ENCODE measurements at regions not wholly inside any gene's neighbourhood (a gene's known extent, or its start where the extent isn't known, plus 50 kb on each side); places are given as distances from the start of the nearest gene placed in this dataset.
A peak's percentile ranks its signal among the peaks of the same experiment; 100 is the strongest.

GRCh38 chr6:77373955-77374354, 89.3 kb downstream of the HTR1B start:
- ATAC-seq (ENCODE audit: insufficient number of reproducible peaks, low FRiP score, low read depth) (no peak), DNase-seq (ENCODE audit: low spot score) (no peak)
- Histone ChIP-seq H3K4me1 (ENCODE audit: control insufficient read depth in 1 of 2, low read depth in 2 of 2) (peaks cover 0 to 5% of the 10 kb centered on the region in 2 donors), H3K4me3 (no peak overlapping the region), H3K9me3 (no peaks in the 10 kb centered on the region), H3K36me3 (no peaks in the 10 kb centered on the region), H3K27me3 (replicated peaks; ENCODE audit: insufficient read depth) (no peaks in the 10 kb centered on the region), H3K27ac (no peak overlapping the region)
- no peak for TF ChIP-seq CTCF (IDR thresholded peaks at IDR 0.05)

- ATAC-seq (ENCODE audit: insufficient number of reproducible peaks, low FRiP score, low read depth), result no peak
- Histone ChIP-seq H3K27ac (no peak overlapping the region), H3K4me3 (no peak overlapping the region), H3K36me3 (no peaks in the 10 kb centered on the region), H3K4me1 (ENCODE audit: control insufficient read depth in 1 of 2, low read depth in 2 of 2) (peaks cover 0 to 18% of the 10 kb centered on the region in 2 donors), H3K27me3 (replicated peaks; ENCODE audit: insufficient read depth) (no peaks in the 10 kb centered on the region), H3K9me3 (no peaks in the 10 kb centered on the region)
- no peak for DNase-seq (ENCODE audit: low spot score)
- TF ChIP-seq CTCF (IDR thresholded peaks at IDR 0.05), result no peak
Measured at GRCh38 chr6:77371748-77372147, 91.5 kb downstream of the HTR1B start.

GRCh38 chr6:77368660-77369313, 94.5 kb downstream of the HTR1B start:
- no peak for TF ChIP-seq CTCF (IDR thresholded peaks at IDR 0.05)
- ATAC-seq (ENCODE audit: insufficient number of reproducible peaks, low FRiP score, low read depth) (peak; percentile 23), DNase-seq (ENCODE audit: low spot score) (no peak)
- no peaks in the 10 kb centered on the region for H3K27me3 ChIP-seq (replicated peaks; ENCODE audit: insufficient read depth)
- no peaks in the 10 kb centered on the region for H3K9me3 ChIP-seq
- H3K27ac ChIP-seq, result peak overlapping the region in 1 of 2 donors; percentile 36
- H3K4me3 ChIP-seq, result peak overlapping the region; percentile 68
- H3K4me1 ChIP-seq (ENCODE audit: control insufficient read depth in 1 of 2, low read depth in 2 of 2), result peaks cover 0 to 13% of the 10 kb centered on the region in 2 donors
- H3K36me3 ChIP-seq, result no peaks in the 10 kb centered on the region

- H3K27me3 ChIP-seq (replicated peaks; ENCODE audit: insufficient read depth), result no peaks in the 10 kb centered on the region
- TF ChIP-seq CTCF (IDR thresholded peaks at IDR 0.05), result no peak
- H3K4me1 ChIP-seq (ENCODE audit: control insufficient read depth in 1 of 2, low read depth in 2 of 2), result peaks cover 0 to 13% of the 10 kb centered on the region in 2 donors
- DNase-seq (ENCODE audit: low spot score) (no peak), ATAC-seq (ENCODE audit: insufficient number of reproducible peaks, low FRiP score, low read depth) (no peak)
- no peaks in the 10 kb centered on the region for H3K36me3 ChIP-seq
- no peak overlapping the region for H3K27ac ChIP-seq
- H3K9me3 ChIP-seq, result no peaks in the 10 kb centered on the region
- H3K4me3 ChIP-seq, result no peak overlapping the region
Measured at GRCh38 chr6:77366798-77367197, 96.5 kb downstream of the HTR1B start.

GRCh38 chr6:77363702-77364101, 99.6 kb downstream of the HTR1B start:
- H3K27me3 ChIP-seq (replicated peaks; ENCODE audit: insufficient read depth), result no peaks in the 10 kb centered on the region
- no peak for ATAC-seq (ENCODE audit: insufficient number of reproducible peaks, low FRiP score, low read depth)
- DNase-seq (ENCODE audit: low spot score), result no peak
- no peak for TF ChIP-seq CTCF (IDR thresholded peaks at IDR 0.05)
- H3K4me3 ChIP-seq, result no peak overlapping the region
- H3K27ac ChIP-seq, result no peak overlapping the region
- H3K4me1 ChIP-seq (ENCODE audit: control insufficient read depth in 1 of 2, low read depth in 2 of 2), result peaks cover 0 to 13% of the 10 kb centered on the region in 2 donors
- H3K9me3 ChIP-seq, result no peaks in the 10 kb centered on the region
- no peaks in the 10 kb centered on the region for H3K36me3 ChIP-seq

Measured in thoracic aorta (tissue), 2 donors.